Renal cortex interstitium (tissue), 11 donors: ENCODE measurements at regions not wholly inside any gene's neighbourhood (a gene's known extent, or its start where the extent isn't known, plus 50 kb on each side); places are given as distances from the start of the nearest gene placed in this dataset.

Experiments used
- DNase-seq, 11 donors: peaks; one replicate each; pipeline ENCODE4 v3.0.0-alpha.2; 2013; ENCODE audit warnings: low read depth in 9 of 11, low spot score in 4 of 11; ENCODE audit errors: extremely low read depth in 1 of 11

GRCh38 chr4:116501954-116502353 lies 583.4 kb downstream of the TRAM1L1 start:
- no peak for DNase-seq

GRCh38 chr4:116500225-116500624 lies 585.2 kb downstream of the TRAM1L1 start:
- DNase-seq, result no peak

GRCh38 chr4:116489739-116490138 lies 595.6 kb downstream of the TRAM1L1 start:
- no peak for DNase-seq

- DNase-seq, result no peak
Measured at GRCh38 chr4:116486401-116486800, 599.0 kb downstream of the TRAM1L1 start.

- no peak for DNase-seq
Measured at GRCh38 chr4:116480546-116480945, 604.8 kb downstream of the TRAM1L1 start.

GRCh38 chr4:116478343-116478742 lies 607.0 kb downstream of the TRAM1L1 start:
- no peak for DNase-seq

- DNase-seq, result no peak
Measured at GRCh38 chr4:116469582-116469981, 615.8 kb downstream of the TRAM1L1 start.

- no peak for DNase-seq
Measured at GRCh38 chr4:116453127-116453526, 632.2 kb downstream of the TRAM1L1 start.

GRCh38 chr4:116449764-116450163 lies 635.6 kb downstream of the TRAM1L1 start:
- no peak for DNase-seq

GRCh38 chr4:116444117-116444516 lies 641.3 kb downstream of the TRAM1L1 start:
- no peak for DNase-seq

- no peak for DNase-seq
Measured at GRCh38 chr4:116438981-116439729, 646.2 kb downstream of the TRAM1L1 start.

- no peak for DNase-seq
Measured at GRCh38 chr4:116438417-116438816, 647.0 kb downstream of the TRAM1L1 start.

GRCh38 chr4:116427666-116428065 lies 657.7 kb downstream of the TRAM1L1 start:
- DNase-seq, result no peak

- no peak for DNase-seq
Measured at GRCh38 chr4:116413222-116413621, 672.2 kb downstream of the TRAM1L1 start.

- no peak for DNase-seq
Measured at GRCh38 chr4:116401293-116401692, 684.1 kb downstream of the TRAM1L1 start.

GRCh38 chr4:116400480-116400879 lies 684.9 kb downstream of the TRAM1L1 start:
- no peak for DNase-seq

- DNase-seq, result no peak
Measured at GRCh38 chr4:116397714-116398113, 687.7 kb downstream of the TRAM1L1 start.

GRCh38 chr4:116397291-116397690 lies 688.1 kb downstream of the TRAM1L1 start:
- DNase-seq, result no peak

- DNase-seq, result no peak
Measured at GRCh38 chr4:116395408-116395807, 690.0 kb downstream of the TRAM1L1 start.

GRCh38 chr4:116391020-116391419 lies 694.4 kb downstream of the TRAM1L1 start:
- DNase-seq, result no peak

- DNase-seq, result no peak
Measured at GRCh38 chr4:116389139-116389538, 696.2 kb downstream of the TRAM1L1 start.
